ENCODE measurements at regions not wholly inside any gene's neighbourhood (a gene's known extent, or its start where the extent isn't known, plus 50 kb on each side); places are given as distances from the start of the nearest gene placed in this dataset.
"Not testable (repeated sequence)": the region's sequence is repeated elsewhere in the genome, so short reads cannot be mapped to it uniquely, and the experiment has no call there.

DNA sequence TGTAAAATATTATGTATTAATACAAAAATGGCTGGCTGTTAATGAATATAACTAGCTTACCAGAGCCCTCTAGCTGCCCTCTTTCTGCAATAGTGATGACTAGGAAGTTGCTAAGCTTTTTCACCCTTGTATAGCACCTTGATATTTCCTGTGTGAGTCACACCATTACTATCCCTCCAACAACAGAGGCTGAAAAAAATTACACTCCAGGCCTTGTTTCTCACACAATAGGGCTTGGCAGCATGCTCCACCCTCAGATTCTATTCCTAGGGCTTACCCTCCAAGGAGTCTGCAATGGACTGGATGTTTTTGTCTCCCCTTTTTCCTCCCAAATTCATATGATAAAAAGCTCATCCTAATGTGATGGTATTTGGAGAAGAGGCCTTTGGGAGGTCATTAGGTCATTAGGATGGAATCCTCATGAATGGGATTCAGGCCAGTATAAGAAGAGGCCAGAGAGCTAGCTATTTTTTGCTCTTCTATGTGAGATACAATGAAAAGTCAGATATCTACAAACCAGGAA, 184.6 kb upstream of the MAP1B start:
- ATAC-seq = no peak
- CTCF ChIA-PET = interaction anchor here (0.7 to 0.8 kb wide), 2 partner anchors 9 to 145 kb away, joined by 3 read pairs; no protein-coding TSS in a partner anchor
- no peak overlapping the region for H3K27ac Mint-ChIP-seq
- H3K27me3 Mint-ChIP-seq = peaks cover 22% of the 10 kb centered on the region
- DNase-seq = no peak
- H3K9me3 Mint-ChIP-seq (ENCODE audit: low read depth) = peaks cover 9% of the 10 kb centered on the region
- POLR2A ChIA-PET = no interaction called here
- no peaks in the 10 kb centered on the region for H3K36me3 Mint-ChIP-seq (ENCODE audit: low read depth)
- intact Hi-C loops (cut with DNase I, micrococcal nuclease) = loop anchor here in 1 of 2 experiments (10.0 kb wide), 1 partner anchor 238 kb away; no protein-coding TSS in a partner anchor
- no peak overlapping the region for H3K4me3 Mint-ChIP-seq
- H3K4me1 Mint-ChIP-seq = no peaks in the 10 kb centered on the region

DNA sequence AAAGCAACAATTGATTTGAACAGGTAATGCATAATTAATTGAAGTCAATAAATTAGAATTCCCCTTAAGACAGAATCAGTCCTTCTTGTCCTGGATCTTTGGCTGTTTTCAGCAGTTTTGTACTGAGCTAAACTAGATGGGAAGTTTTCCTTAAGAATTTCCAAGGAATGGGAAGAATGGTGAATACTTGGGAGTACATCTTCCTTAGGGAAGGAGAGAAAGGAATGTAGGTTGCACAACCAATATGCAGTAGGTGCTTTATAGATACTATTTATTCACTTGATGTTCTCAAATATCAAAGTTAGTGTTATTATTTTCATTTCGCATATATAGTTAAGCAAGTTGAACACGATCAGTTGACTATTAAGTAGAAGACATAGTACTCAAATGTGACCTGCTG, 183.5 kb upstream of the MAP1B start:
- CTCF ChIA-PET = interaction anchor here (0.7 kb wide), 1 partner anchor 134 kb away, joined by 3 read pairs; no protein-coding TSS in a partner anchor
- Mint-ChIP-seq H3K4me3 (no peak overlapping the region), H3K27ac (no peak overlapping the region), H3K36me3 (ENCODE audit: low read depth) (no peaks in the 10 kb centered on the region), H3K27me3 (peaks cover 19% of the 10 kb centered on the region), H3K9me3 (ENCODE audit: low read depth) (peaks cover 10% of the 10 kb centered on the region), H3K4me1 (no peaks in the 10 kb centered on the region)
- ATAC-seq (no peak), DNase-seq (no peak)
- POLR2A ChIA-PET = no interaction called here
- intact Hi-C loops (cut with DNase I, micrococcal nuclease) = loop anchor here in 1 of 2 experiments (10.0 kb wide), 1 partner anchor 239 kb away; no protein-coding TSS in a partner anchor

DNA sequence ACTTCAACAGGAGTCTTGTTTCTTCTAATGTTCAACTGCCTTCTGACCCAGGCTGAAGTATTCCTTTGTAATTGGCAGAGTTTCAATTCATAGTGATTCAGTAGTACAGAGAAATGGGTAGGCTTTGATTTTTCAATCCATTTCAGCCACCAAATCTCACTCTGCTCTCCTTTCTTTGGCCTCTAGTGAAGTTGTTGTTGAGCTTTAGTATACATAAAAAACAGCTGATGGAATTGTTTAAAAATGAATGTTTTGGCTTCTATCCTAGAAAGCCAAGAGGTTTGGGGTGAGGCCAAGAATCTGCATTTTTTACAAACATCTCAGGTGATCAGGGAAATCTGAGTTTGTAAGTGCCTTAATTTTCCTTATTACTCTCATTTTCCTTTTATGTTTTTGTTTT, 182.9 kb upstream of the MAP1B start:
- no peak overlapping the region for H3K27ac Mint-ChIP-seq
- H3K4me1 Mint-ChIP-seq = no peaks in the 10 kb centered on the region
- peaks cover 15% of the 10 kb centered on the region for H3K27me3 Mint-ChIP-seq
- peaks cover 8% of the 10 kb centered on the region for H3K9me3 Mint-ChIP-seq (ENCODE audit: low read depth)
- POLR2A ChIA-PET = no interaction called here
- no peak for ATAC-seq
- DNase-seq = no peak
- H3K4me3 Mint-ChIP-seq = no peak overlapping the region
- intact Hi-C loops (cut with DNase I, micrococcal nuclease) = loop anchor here in 1 of 2 experiments (10.0 kb wide), 1 partner anchor 240 kb away; no protein-coding TSS in a partner anchor
- no peaks in the 10 kb centered on the region for H3K36me3 Mint-ChIP-seq (ENCODE audit: low read depth)
- CTCF ChIA-PET = interaction anchor here (0.7 kb wide), 1 partner anchor 135 kb away, joined by 3 read pairs; no protein-coding TSS in a partner anchor

DNA sequence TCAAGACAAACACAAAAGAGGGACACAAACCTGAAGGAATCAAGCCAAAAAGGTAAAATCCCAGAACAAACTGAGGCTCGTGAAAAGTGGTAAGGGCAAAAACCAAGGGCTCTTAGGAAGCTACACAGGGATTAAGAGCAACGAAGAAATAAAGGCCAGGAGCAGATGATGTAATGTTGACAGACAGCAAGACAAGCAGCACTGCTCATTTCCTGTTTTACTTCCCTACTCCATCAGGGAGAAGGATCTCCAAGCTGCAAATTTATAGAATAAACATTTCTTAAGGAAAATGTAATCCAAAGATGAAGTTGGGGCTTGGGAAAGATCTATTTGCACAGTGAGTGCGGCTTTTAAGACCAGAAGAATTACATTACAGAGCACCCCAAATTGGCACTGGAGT, 182.3 kb upstream of the MAP1B start:
- H3K9me3 Mint-ChIP-seq (ENCODE audit: low read depth) = peaks cover 8% of the 10 kb centered on the region
- no peak overlapping the region for H3K4me3 Mint-ChIP-seq
- peaks cover 18% of the 10 kb centered on the region for H3K27me3 Mint-ChIP-seq
- POLR2A ChIA-PET = no interaction called here
- DNase-seq = no peak
- no peak for ATAC-seq
- H3K36me3 Mint-ChIP-seq (ENCODE audit: low read depth) = no peaks in the 10 kb centered on the region
- H3K27ac Mint-ChIP-seq = no peak overlapping the region
- no peaks in the 10 kb centered on the region for H3K4me1 Mint-ChIP-seq
- intact Hi-C loops (cut with DNase I, micrococcal nuclease) = loop anchor here in 1 of 2 experiments (10.0 kb wide), 1 partner anchor 240 kb away; no protein-coding TSS in a partner anchor
- CTCF ChIA-PET = no interaction called here

DNA sequence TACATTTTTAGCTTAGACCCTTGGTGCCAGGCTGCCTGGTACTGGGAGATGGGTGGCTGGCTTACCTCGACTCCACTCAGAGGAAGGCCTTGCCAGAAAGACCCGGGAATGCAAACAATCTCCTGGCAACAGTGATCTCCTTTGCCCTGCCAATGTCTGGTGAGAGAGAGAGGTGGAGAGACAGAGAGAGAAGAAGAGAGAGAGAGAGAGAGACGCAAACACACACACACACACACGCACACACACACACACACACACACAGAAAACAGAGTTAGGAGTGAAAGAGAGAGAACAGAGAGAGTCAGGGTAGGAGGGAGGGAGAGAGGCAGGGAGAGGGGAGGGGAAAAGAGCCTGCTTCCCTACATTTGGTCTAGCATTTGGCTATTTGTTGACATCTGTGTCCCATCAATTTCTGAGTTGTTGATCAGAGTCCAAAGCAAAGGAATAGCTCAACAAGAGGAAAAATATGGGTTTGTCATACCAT, 181.6 kb upstream of the MAP1B start:
- intact Hi-C loops (cut with DNase I, micrococcal nuclease) = loop anchor here in 1 of 2 experiments (10.0 kb wide), 1 partner anchor 241 kb away; no protein-coding TSS in a partner anchor
- CTCF ChIA-PET = no interaction called here
- POLR2A ChIA-PET = no interaction called here
- Mint-ChIP-seq H3K4me1 (no peaks in the 10 kb centered on the region), H3K4me3 (no peak overlapping the region), H3K27ac (no peak overlapping the region), H3K36me3 (ENCODE audit: low read depth) (no peaks in the 10 kb centered on the region), H3K27me3 (peaks cover 18% of the 10 kb centered on the region), H3K9me3 (ENCODE audit: low read depth) (peaks cover 8% of the 10 kb centered on the region)
- ATAC-seq = no peak
- no peak for DNase-seq

DNA sequence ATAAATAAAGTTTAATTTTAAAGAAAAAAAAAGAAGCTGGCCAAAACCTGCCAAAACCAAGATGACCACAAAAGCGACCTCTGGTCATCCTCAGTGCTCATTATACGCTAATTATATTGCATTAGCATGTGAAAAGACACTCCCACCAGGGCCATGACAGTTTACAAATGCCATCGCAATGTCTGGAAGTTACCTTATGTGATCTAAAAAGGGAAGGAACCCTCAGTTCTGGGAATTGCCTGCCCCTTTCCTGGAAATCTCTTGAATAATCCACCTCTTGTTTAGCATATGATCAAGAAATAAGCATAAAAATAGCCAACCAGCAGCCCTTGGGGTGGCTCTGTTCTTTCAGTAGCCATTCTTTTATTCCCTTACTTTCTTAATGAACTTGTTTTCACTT, 178.3 kb upstream of the MAP1B start:
- no peaks in the 10 kb centered on the region for H3K4me1 Mint-ChIP-seq
- intact Hi-C loops (cut with DNase I, micrococcal nuclease) = loop anchor here in 1 of 2 experiments (10.0 kb wide), 1 partner anchor 244 kb away; no protein-coding TSS in a partner anchor
- no peak overlapping the region for H3K27ac Mint-ChIP-seq
- no peak overlapping the region for H3K4me3 Mint-ChIP-seq
- POLR2A ChIA-PET = no interaction called here
- DNase-seq = no peak
- no peak for ATAC-seq
- H3K36me3 Mint-ChIP-seq (ENCODE audit: low read depth) = no peaks in the 10 kb centered on the region
- peaks cover 8% of the 10 kb centered on the region for H3K9me3 Mint-ChIP-seq (ENCODE audit: low read depth)
- H3K27me3 Mint-ChIP-seq = peaks cover 22% of the 10 kb centered on the region
- CTCF ChIA-PET = interaction anchor here (0.8 kb wide), 1 partner anchor 10 kb away, joined by 3 read pairs; no protein-coding TSS in a partner anchor

DNA sequence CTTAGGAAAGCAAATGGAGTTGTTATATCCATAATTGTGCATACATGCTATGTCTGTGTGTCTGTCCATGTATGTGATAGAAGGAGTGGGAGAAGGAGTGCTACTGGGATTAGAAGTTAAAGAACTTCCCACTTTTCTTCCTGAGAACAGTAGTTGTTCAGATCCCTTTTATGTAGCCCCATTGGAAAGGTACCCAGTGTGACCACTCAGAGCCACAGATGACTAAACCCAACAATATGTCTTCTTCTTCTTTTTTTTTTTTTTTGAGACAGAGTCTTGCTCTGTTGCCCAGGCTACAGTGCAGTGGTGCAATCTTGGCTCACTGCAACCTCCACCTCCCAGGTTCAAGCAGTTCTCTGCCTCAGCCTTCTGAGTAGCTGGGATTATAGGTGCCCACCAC, 176.7 kb upstream of the MAP1B start:
- H3K36me3 Mint-ChIP-seq (ENCODE audit: low read depth); H3K4me3 Mint-ChIP-seq; intact Hi-C loops (cut with DNase I, micrococcal nuclease); H3K4me1 Mint-ChIP-seq; POLR2A ChIA-PET; DNase-seq; H3K27ac Mint-ChIP-seq; CTCF ChIA-PET; ATAC-seq: not testable (repeated sequence)
- Mint-ChIP-seq H3K27me3 (peaks cover 19% of the 10 kb centered on the region), H3K9me3 (ENCODE audit: low read depth) (peaks cover 14% of the 10 kb centered on the region)

DNA sequence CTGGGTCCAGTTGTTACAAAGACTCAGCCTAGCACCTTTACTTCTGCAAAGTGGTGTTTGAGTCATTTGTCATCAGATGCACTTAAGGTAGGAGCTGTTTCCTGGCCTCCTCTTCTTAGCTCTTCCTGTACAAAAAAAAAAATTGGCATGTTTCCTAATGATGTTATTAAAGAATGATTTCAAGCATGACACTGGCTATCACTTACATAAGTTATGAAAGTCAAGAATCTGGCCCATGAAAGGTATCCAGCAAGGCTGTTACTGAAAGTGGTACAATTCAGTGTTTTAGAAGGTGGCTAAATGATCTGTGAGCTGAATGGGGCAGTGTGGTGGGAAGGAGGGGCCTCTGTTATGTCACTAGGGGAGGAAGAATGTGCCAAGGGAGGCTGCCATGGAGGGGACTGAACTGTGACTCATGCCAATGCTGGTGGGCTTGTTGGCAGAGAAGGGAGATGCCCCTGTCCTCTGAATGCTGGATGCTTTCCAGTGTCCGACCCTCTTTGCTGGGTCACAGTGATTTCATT, 175.1 kb upstream of the MAP1B start:
- Mint-ChIP-seq H3K27me3 (peaks cover 18% of the 10 kb centered on the region), H3K36me3 (ENCODE audit: low read depth) (no peaks in the 10 kb centered on the region), H3K9me3 (ENCODE audit: low read depth) (peaks cover 12% of the 10 kb centered on the region), H3K27ac (no peak overlapping the region), H3K4me1 (no peaks in the 10 kb centered on the region), H3K4me3 (no peak overlapping the region)
- ChIA-PET CTCF (interaction anchor here (1.3 kb wide), 1 partner anchor 10 kb away, joined by 3 read pairs; no protein-coding TSS in a partner anchor), POLR2A (interaction anchor here (0.6 kb wide), 1 partner anchor 176 kb away, joined by 3 read pairs; no protein-coding TSS in a partner anchor)
- no peak for ATAC-seq
- no peak for DNase-seq
- intact Hi-C loops (cut with DNase I, micrococcal nuclease) = no loop called here

DNA sequence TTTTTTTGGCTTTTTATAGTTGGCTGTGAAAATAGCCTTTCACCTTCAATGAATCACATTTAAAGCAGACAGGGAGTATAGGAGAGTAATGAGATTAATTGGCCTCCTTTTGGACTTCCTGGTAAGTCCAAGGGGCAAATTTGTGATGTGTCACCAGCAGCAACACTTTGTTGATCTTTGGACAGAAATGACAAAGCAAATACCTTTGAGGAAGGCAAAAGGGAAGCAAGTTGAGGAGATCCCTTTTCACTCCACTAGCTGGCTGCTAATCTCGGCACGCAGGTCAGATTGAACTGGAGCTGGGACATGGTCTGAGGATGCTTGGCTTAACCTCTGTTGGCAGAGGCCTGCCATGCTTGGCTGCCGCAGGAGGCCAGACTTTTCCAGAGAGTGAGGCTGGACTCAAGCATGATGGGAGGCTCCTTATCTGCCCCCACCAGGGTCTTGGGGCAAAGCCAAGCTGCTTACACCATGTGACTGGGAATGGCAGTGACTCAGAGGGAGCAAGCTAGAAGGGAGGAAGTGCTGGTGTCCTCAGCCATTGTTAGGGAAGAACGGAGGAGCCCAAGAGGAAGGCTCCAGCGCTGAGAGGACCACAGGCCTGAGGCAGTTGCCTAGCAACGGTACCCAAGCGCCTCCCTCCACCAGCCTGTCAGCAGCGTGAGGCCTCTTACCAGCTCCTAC, 174.5 kb upstream of the MAP1B start:
- Mint-ChIP-seq H3K36me3 (ENCODE audit: low read depth) (no peaks in the 10 kb centered on the region), H3K27ac (no peak overlapping the region), H3K4me1 (no peaks in the 10 kb centered on the region), H3K9me3 (ENCODE audit: low read depth) (peaks cover 6% of the 10 kb centered on the region), H3K27me3 (peaks cover 15% of the 10 kb centered on the region), H3K4me3 (no peak overlapping the region)
- ATAC-seq (no peak), DNase-seq (no peak)
- ChIA-PET CTCF (no interaction called here), POLR2A (no interaction called here)
- intact Hi-C loops (cut with DNase I, micrococcal nuclease) = no loop called here

DNA sequence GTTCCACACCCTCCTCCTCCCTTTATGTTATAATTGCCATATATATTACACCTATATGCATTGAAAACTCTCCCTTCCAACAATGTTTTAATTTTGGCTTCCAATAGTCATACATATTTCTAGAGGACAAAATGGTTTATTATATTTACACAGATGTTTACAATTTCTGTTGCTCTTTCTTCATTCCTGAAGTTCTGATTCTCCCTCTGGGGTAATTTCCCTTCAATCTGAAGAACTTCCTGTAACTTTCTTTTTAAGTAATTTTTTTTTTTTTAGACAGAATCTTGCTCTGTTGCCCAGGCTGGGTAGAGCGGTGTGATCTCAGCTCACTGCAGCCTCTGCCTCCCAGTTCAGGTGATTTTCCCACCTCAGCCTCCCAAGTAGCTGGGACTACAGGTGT, 173.0 kb upstream of the MAP1B start:
- Mint-ChIP-seq H3K27me3 (peaks cover 16% of the 10 kb centered on the region), H3K4me1 (no peaks in the 10 kb centered on the region), H3K4me3 (no peak overlapping the region), H3K36me3 (ENCODE audit: low read depth) (no peaks in the 10 kb centered on the region), H3K9me3 (ENCODE audit: low read depth) (peaks cover 5% of the 10 kb centered on the region), H3K27ac (no peak overlapping the region)
- POLR2A ChIA-PET = no interaction called here
- DNase-seq (no peak), ATAC-seq (no peak)
- CTCF ChIA-PET = no interaction called here
- intact Hi-C loops (cut with DNase I, micrococcal nuclease) = no loop called here

DNA sequence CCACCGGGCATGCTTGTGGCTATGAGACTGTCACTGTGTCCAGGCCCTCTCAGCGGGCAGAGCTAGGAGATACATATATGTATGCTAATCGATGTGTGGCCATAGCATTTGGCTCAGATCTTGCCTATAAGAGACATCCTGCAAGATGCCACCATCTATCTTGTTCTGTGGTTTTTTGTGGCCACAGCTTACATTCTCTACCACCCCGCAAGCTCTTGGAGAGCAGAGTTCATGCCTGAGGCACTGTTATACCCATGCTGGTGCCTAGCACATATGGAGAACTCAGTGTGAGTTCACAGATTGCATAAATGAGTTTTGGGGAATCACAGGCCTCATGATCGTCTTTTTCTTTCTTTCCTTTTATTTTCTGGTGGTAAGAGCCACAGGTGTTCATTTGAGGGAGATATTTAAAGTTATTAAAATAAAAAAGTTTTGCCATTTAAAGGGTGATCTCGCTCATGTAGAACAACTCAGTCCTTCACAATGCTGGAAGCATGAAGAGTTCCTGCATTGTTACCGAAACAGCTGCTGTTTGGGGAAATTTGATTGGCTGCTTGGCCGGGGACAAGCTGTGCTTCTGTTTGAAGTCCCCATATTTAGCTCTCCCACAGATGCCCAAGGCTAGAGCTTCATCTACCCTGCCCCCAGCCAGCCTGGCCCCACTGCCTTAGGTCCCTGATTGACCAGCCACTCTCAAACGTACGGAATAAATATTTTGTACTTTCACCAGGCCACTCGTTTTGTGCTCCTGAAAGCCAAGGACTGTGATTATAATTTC, 169.2 kb upstream of the MAP1B start:
- Mint-ChIP-seq H3K27me3 (peaks cover 14% of the 10 kb centered on the region), H3K27ac (no peak overlapping the region), H3K4me3 (no peak overlapping the region), H3K4me1 (no peaks in the 10 kb centered on the region), H3K36me3 (ENCODE audit: low read depth) (no peaks in the 10 kb centered on the region), H3K9me3 (ENCODE audit: low read depth) (peaks cover 5% of the 10 kb centered on the region)
- ATAC-seq (no peak), DNase-seq (no peak)
- POLR2A ChIA-PET = no interaction called here
- CTCF ChIA-PET = interaction anchor here (0.5 kb wide), 1 partner anchor 44 kb away, joined by 4 read pairs; no protein-coding TSS in a partner anchor
- intact Hi-C loops (cut with DNase I, micrococcal nuclease) = no loop called here
